HCT116 (cell line): ENCODE measurements at regions not wholly inside any gene's neighbourhood (a gene's known extent, or its start where the extent isn't known, plus 50 kb on each side); places are given as distances from the start of the nearest gene placed in this dataset.

Experiments
- ATAC-seq: fragments of 200-7000 bp; cut with Tn5 transposase; 2 replicates; pipeline ENCODE4 v1.9.1; 2020; ENCODE audit warnings: mild to moderate bottlenecking, moderate library complexity
- BruUV-seq: library from RNA; stranded (reverse); fragments of 400-500 nt; replicated peaks from 2 replicates; lab custom pipeline; 2021; lab: Mats Ljungman, UMichigan
- CTCF ChIA-PET: fragments of 300-600 bp; sonication (Branson Sonifier 250); formaldehyde crosslinking; loops from one replicate; lab custom pipeline; 2021; ENCODE audit warnings: antibody characterized with exemption; lab: Charles Lee
- POLR2A ChIA-PET: fragments of 300-600, 350-600 bp; sonication (Branson Sonifier 250); formaldehyde crosslinking; loops from one replicate; lab custom pipeline; 2021; ENCODE audit warnings: antibody characterized with exemption; lab: Charles Lee
- RAD21 ChIA-PET, 2 experiments: fragments of 300-600 bp; sonication (Branson Sonifier 250); formaldehyde crosslinking; loops; one replicate each; lab custom pipeline; 2023; ENCODE audit warnings: low total read pairs in 2 of 2; ENCODE audit not compliant: uncharacterized antibody in 2 of 2, unreplicated experiment in 2 of 2, low non-redundant PET in 1 of 2; lab: Charles Lee
- DNase-seq: peaks from one replicate; pipeline ENCODE4 v3.0.0-alpha.2; 2010; ENCODE audit warnings: low read depth, low spot score
- H2AFZ ChIP-seq: fragments of 200-600 bp; shearing (Covaris generic), sonication (generic); 2 replicates; pipeline ENCODE4 v1.6.1; 2017; ENCODE audit warnings: low read depth, mixed run types, mixed read lengths, antibody characterized with exemption, low read length; ENCODE audit not compliant: poor library complexity, severe bottlenecking
- H3K27ac ChIP-seq: 2 replicates; pipeline ENCODE4 v1.5.1; 2012; ENCODE audit warnings: low read depth, low read length
- H3K27me3 ChIP-seq: fragments of 200-600 bp; sonication (generic); 2 replicates; pipeline ENCODE4 v1.6.1; 2016; ENCODE audit warnings: mixed run types, low read length, mixed read lengths; ENCODE audit not compliant: insufficient read depth
- H3K36me3 ChIP-seq, 2 experiments: fragments of 200-500 bp in 1 of 2; fragments of 200-600 bp in 1 of 2; sonication (Bioruptor generic) in 1 of 2; sonication (generic) in 1 of 2; 2 replicates each; pipeline versions ENCODE4 v1.5.1 to v1.6.1; 2014 to 2016; ENCODE audit warnings: low read length in 2 of 2, inconsistent platforms in 1 of 2, mixed read lengths in 1 of 2, mixed run types in 1 of 2; ENCODE audit not compliant: insufficient read depth in 2 of 2, control insufficient read depth in 1 of 2
- H3K4me1 ChIP-seq, 2 experiments: fragments of 200-600 bp in 1 of 2; sonication (generic) in 1 of 2; 2 replicates each; pipeline versions ENCODE4 v1.5.1 to v1.6.1; 2012 to 2017; ENCODE audit warnings: low read length in 2 of 2, inconsistent platforms in 1 of 2, mild to moderate bottlenecking in 1 of 2, mixed read lengths in 1 of 2, mixed run types in 1 of 2, moderate library complexity in 1 of 2; ENCODE audit not compliant: insufficient read depth in 2 of 2, control insufficient read depth in 1 of 2
- H3K4me2 ChIP-seq: fragments of 200-600 bp; sonication (generic); 2 replicates; pipeline ENCODE4 v1.6.1; 2017; ENCODE audit warnings: mixed run types, low read length, mixed read lengths
- H3K4me3 ChIP-seq, 2 experiments: fragments of 200-600 bp in 1 of 2; sonication (generic) in 1 of 2; replicated peaks in 1 of 2; 2 replicates each; pipeline ENCODE4 v1.5.1; 2011 to 2016; ENCODE audit warnings: low read length in 2 of 2, control low read depth in 1 of 2, low read depth in 1 of 2, mild to moderate bottlenecking in 1 of 2, mixed read lengths in 1 of 2, mixed run types in 1 of 2
- H3K79me2 ChIP-seq: fragments of 200-600 bp; sonication (generic); 2 replicates; pipeline ENCODE4 v1.6.1; 2017; ENCODE audit warnings: mild to moderate bottlenecking, mixed run types, low read length, moderate library complexity, mixed read lengths; ENCODE audit not compliant: insufficient read depth
- H3K9ac ChIP-seq: fragments of 200-600 bp; sonication (generic); 2 replicates; pipeline ENCODE4 v1.6.1; 2016; ENCODE audit warnings: low read length, mixed read lengths
- H3K9me2 ChIP-seq: fragments of 200-600 bp; sonication (generic), shearing (Covaris generic); 2 replicates; pipeline ENCODE4 v1.6.1; 2017; ENCODE audit warnings: mixed run types, mild to moderate bottlenecking, moderate library complexity; ENCODE audit not compliant: insufficient read depth
- H3K9me3 ChIP-seq, 2 experiments: fragments of 200-500 bp in 1 of 2; fragments of 200-600 bp in 1 of 2; sonication (Bioruptor generic) in 1 of 2; sonication (generic) in 1 of 2; 2 replicates each; pipeline ENCODE4 v1.6.1; 2014 to 2017; ENCODE audit warnings: low read length in 2 of 2, mixed read lengths in 2 of 2, inconsistent platforms in 1 of 2, low read depth in 1 of 2, mild to moderate bottlenecking in 1 of 2, mixed run types in 1 of 2, moderate library complexity in 1 of 2; ENCODE audit not compliant: control insufficient read depth in 1 of 2, insufficient read depth in 1 of 2
- H4K20me1 ChIP-seq: fragments of 200-600 bp; sonication (generic), shearing (Covaris generic); 2 replicates; pipeline ENCODE4 v1.6.1; 2017; ENCODE audit warnings: mixed run types, mild to moderate bottlenecking, moderate library complexity; ENCODE audit not compliant: insufficient read depth
- EGR1 ChIP-seq: IDR thresholded peaks from 2 replicates; pipeline ENCODE4 v1.6.1; 2012; ENCODE audit warnings: low read depth
- EZH2phosphoT487 ChIP-seq: fragments of 200-600 bp; IDR thresholded peaks from 2 replicates; pipeline ENCODE4 v1.6.1; 2018; ENCODE audit warnings: antibody characterized with exemption, borderline replicate concordance
- MAX ChIP-seq: IDR thresholded peaks from 2 replicates; pipeline ENCODE4 v1.6.1; 2012
- POLR2AphosphoS5 ChIP-seq: IDR thresholded peaks from 2 replicates; pipeline ENCODE4 v1.6.1; 2011; ENCODE audit warnings: mild to moderate bottlenecking, low read depth, low read length, moderate library complexity
- RAD21 ChIP-seq: IDR thresholded peaks from 2 replicates; pipeline ENCODE4 v1.6.1; 2012; ENCODE audit warnings: low read depth, mild to moderate bottlenecking
- SIN3A ChIP-seq: IDR thresholded peaks from 2 replicates; pipeline ENCODE4 v1.6.1; 2012; ENCODE audit warnings: low read depth
- SP1 ChIP-seq: IDR thresholded peaks from 2 replicates; pipeline ENCODE4 v1.6.1; 2012; ENCODE audit warnings: low read depth
- TCF7L2 ChIP-seq: IDR thresholded peaks from 2 replicates; pipeline ENCODE4 v1.7.0; 2011; ENCODE audit warnings: borderline replicate concordance, inconsistent platforms; ENCODE audit not compliant: insufficient read depth, insufficient read length; ENCODE audit errors: extremely low read depth
- ZBTB33 ChIP-seq: IDR thresholded peaks from 2 replicates; pipeline ENCODE4 v1.6.1; 2011; ENCODE audit warnings: mild to moderate bottlenecking, low read length, moderate library complexity; ENCODE audit not compliant: insufficient replicate concordance; ENCODE audit errors: extremely low read depth
- ZFX ChIP-seq: fragments of 450-650 bp; IDR thresholded peaks from 2 replicates; pipeline ENCODE4 v1.6.1; 2017
- ZNF274 ChIP-seq: fragments of 200-500 bp; sonication (Bioruptor generic); IDR thresholded peaks from 2 replicates; pipeline ENCODE4 v1.6.1; 2014; ENCODE audit warnings: mild to moderate bottlenecking, low read depth, low read length, inconsistent platforms
- intact Hi-C: fragments of 100-400 bp; cut with micrococcal nuclease; formaldehyde crosslinking; loops from 2 replicates; pipeline ENCODE4 v1.10.0; 2022
- TF ChIP-seq, protein P1 (sequence below), 3 experiments: fragments of 200-600 bp in 1 of 3; sonication (generic) in 1 of 3; IDR thresholded peaks in 2 of 3; conservative IDR thresholded peaks in 1 of 3; 2 replicates each; pipeline ENCODE4 v1.5.1; 2012 to 2017; ENCODE audit warnings: low read depth in 2 of 3, low read length in 2 of 3, antibody characterized with exemption in 1 of 3, borderline replicate concordance in 1 of 3, control low read depth in 1 of 3, mild to moderate bottlenecking in 1 of 3, mixed read lengths in 1 of 3, mixed run types in 1 of 3, moderate library complexity in 1 of 3; ENCODE audit not compliant: insufficient read depth in 1 of 3
- TF ChIP-seq, protein P2 (sequence below): IDR thresholded peaks from 2 replicates; pipeline ENCODE4 v1.6.1; 2012

GRCh38 chr2:70396612-70397011 lies 94.7 kb upstream of the FAM136A start:
- H2AFZ ChIP-seq: no peak overlapping the region
- H3K9me2 ChIP-seq: no peaks in the 10 kb centered on the region
- ATAC-seq: no peak
- H3K79me2 ChIP-seq: no peaks in the 10 kb centered on the region
- H3K4me3 ChIP-seq: no peak overlapping the region
- H3K4me1 ChIP-seq: peaks cover 0 to 6% of the 10 kb centered on the region in 2 experiments; a peak in 1 of 4 replicates
- no peaks in the 10 kb centered on the region for H3K27me3 ChIP-seq
- intact Hi-C loops: no loop called here
- ChIA-PET RAD21 (no interaction called here), POLR2A (no interaction called here)
- H3K9me3 ChIP-seq: no peaks in the 10 kb centered on the region
- BruUV-seq: no TSS peak
- H4K20me1 ChIP-seq: no peaks in the 10 kb centered on the region
- no peak overlapping the region for H3K4me2 ChIP-seq
- no peak overlapping the region for H3K9ac ChIP-seq
- H3K36me3 ChIP-seq: no peaks in the 10 kb centered on the region
- no peak for DNase-seq
- H3K27ac ChIP-seq: no peak overlapping the region
- no peak for TF ChIP-seq ZFX
- TF ChIP-seq ZNF274: no peak
- TF ChIP-seq, protein P1, sequence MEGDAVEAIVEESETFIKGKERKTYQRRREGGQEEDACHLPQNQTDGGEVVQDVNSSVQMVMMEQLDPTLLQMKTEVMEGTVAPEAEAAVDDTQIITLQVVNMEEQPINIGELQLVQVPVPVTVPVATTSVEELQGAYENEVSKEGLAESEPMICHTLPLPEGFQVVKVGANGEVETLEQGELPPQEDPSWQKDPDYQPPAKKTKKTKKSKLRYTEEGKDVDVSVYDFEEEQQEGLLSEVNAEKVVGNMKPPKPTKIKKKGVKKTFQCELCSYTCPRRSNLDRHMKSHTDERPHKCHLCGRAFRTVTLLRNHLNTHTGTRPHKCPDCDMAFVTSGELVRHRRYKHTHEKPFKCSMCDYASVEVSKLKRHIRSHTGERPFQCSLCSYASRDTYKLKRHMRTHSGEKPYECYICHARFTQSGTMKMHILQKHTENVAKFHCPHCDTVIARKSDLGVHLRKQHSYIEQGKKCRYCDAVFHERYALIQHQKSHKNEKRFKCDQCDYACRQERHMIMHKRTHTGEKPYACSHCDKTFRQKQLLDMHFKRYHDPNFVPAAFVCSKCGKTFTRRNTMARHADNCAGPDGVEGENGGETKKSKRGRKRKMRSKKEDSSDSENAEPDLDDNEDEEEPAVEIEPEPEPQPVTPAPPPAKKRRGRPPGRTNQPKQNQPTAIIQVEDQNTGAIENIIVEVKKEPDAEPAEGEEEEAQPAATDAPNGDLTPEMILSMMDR (IDR thresholded peaks at IDR 0.05 in 2 of 3, conservative IDR thresholded peaks at IDR 0.05 in 1 of 3; ENCODE audit: borderline replicate concordance in 1 of 3, insufficient read depth in 1 of 3, low read depth in 2 of 3, low read length in 2 of 3): no peak
- no peak for TF ChIP-seq RAD21
- TF ChIP-seq, all 23 proteins: peak for 0
- CTCF ChIA-PET: no interaction called here

DNA sequence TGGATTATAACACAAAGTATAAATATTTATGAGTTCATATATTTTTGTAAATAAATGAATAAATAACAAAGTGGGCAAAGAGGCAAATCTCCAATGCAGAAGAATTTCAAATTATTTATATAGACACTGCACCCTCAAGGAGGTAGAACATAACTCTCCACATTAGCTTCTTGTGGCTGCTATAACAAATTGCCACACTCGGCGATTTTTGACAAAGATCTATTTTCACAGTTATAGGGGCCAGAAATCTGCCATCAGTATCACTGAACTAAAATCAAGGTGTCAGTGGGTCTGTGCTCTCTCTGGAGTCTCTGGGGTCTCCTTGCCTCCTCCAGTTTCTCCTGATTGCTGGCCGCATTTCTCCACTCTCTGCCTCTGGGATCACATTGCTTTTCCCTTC lies 92.0 kb upstream of the FAM136A start:
- ATAC-seq: no peak
- Histone ChIP-seq H3K4me2 (no peak overlapping the region), H3K9me2 (no peaks in the 10 kb centered on the region), H3K79me2 (no peaks in the 10 kb centered on the region), H3K36me3 (no peaks in the 10 kb centered on the region), H3K4me1 (peaks cover 0 to 9% of the 10 kb centered on the region in 2 experiments; a peak in 1 of 4 replicates), H3K9me3 (no peaks in the 10 kb centered on the region), H3K27ac (no peak overlapping the region), H2AFZ (no peak overlapping the region), H4K20me1 (no peaks in the 10 kb centered on the region), H3K4me3 (no peak overlapping the region), H3K9ac (no peak overlapping the region), H3K27me3 (no peaks in the 10 kb centered on the region)
- no TSS peak for BruUV-seq
- intact Hi-C loops: no loop called here
- ChIA-PET RAD21 (no interaction called here), POLR2A (no interaction called here), CTCF (no interaction called here)
- no peak for DNase-seq
- no peak for TF ChIP-seq SIN3A
- TF ChIP-seq ZBTB33: no peak
- no peak for TF ChIP-seq ZFX
- no peak for TF ChIP-seq SP1
- TF ChIP-seq, protein P2, sequence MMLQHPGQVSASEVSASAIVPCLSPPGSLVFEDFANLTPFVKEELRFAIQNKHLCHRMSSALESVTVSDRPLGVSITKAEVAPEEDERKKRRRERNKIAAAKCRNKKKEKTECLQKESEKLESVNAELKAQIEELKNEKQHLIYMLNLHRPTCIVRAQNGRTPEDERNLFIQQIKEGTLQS: no peak
- no peak for TF ChIP-seq EZH2phosphoT487
- TF ChIP-seq TCF7L2: no peak
- TF ChIP-seq, protein P1 (IDR thresholded peaks at IDR 0.05 in 2 of 3, conservative IDR thresholded peaks at IDR 0.05 in 1 of 3; ENCODE audit: borderline replicate concordance in 1 of 3, insufficient read depth in 1 of 3, low read depth in 2 of 3, low read length in 2 of 3): no peak
- TF ChIP-seq MAX: no peak
- no peak for TF ChIP-seq EGR1
- no peak for TF ChIP-seq POLR2AphosphoS5
